ENCODE measurements at regions not wholly inside any gene's neighbourhood (a gene's known extent, or its start where the extent isn't known, plus 50 kb on each side); places are given as distances from the start of the nearest gene placed in this dataset.

DNA sequence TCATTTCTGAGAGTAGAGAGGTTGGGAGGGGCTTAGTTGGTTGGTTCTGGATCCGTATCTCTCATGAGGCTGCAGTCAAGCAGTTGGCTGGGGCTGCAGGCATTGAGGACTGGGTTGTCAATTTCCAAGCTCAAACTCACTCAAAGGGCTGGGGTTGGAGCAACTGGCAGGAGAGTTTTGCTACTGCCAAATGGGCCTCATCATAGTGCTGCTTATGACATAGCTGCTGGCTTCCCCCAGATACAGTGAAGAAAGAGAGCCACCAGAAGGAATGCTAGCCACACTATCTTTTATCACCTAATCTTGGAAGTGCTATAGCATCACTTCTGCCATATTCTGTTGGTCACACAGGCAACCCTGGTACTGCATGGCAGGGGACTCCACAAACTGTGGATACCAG lies 363.5 kb upstream of the USP24 start:
- Histone ChIP-seq H3K36me3 (ENCODE audit: low read depth) (no peaks in the 10 kb centered on the region), H3F3A (ENCODE audit: insufficient read depth) (peaks cover 26% of the 10 kb centered on the region), H3K9me2 (ENCODE audit: insufficient read depth) (no peaks in the 10 kb centered on the region), H3K27me3 (replicated peaks; ENCODE audit: insufficient read depth) (no peaks in the 10 kb centered on the region), H2AFZ (no peak overlapping the region), H3K4me3 (no peak overlapping the region), H3K79me2 (ENCODE audit: insufficient read depth) (no peaks in the 10 kb centered on the region), H3K9me3 (ENCODE audit: low read depth) (no peaks in the 10 kb centered on the region), H3K4me2 (ENCODE audit: unreplicated experiment) (no peak overlapping the region), H3K27ac (no peak overlapping the region), H3K4me1 (ENCODE audit: insufficient read depth) (peaks cover 27% of the 10 kb centered on the region), H3K9ac (no peak overlapping the region), H4K20me1 (ENCODE audit: insufficient read depth) (no peaks in the 10 kb centered on the region)
- no peak for TF ChIP-seq EZH2phosphoT487 (IDR thresholded peaks at IDR 0.05; ENCODE audit: insufficient read depth, low read depth)
- no peak for TF ChIP-seq EZH2 (IDR thresholded peaks at IDR 0.05; ENCODE audit: insufficient read depth, poor library complexity, severe bottlenecking)
- DNase-seq: no peak
- 81 to 96% methylated on average over 1 of the region's 1 CpG for WGBS, 2 experiments (ENCODE audit: low coverage in 1 of 2, low lambda C conversion rate in 2 of 2, missing lambda C conversion rate in 2 of 2)
- in situ Hi-C loops (cut with MboI): no loop called here

GRCh38 chr1:55575571-55576279 lies 360.6 kb upstream of the USP24 start:
- no peak overlapping the region for H3K27ac ChIP-seq
- H3K27me3 ChIP-seq (replicated peaks; ENCODE audit: insufficient read depth): no peaks in the 10 kb centered on the region
- H3K9me3 ChIP-seq (ENCODE audit: low read depth): no peaks in the 10 kb centered on the region
- peak; percentile 17 for DNase-seq
- H3K4me3 ChIP-seq: no peak overlapping the region
- H3K4me2 ChIP-seq (ENCODE audit: unreplicated experiment): no peak overlapping the region
- H4K20me1 ChIP-seq (ENCODE audit: insufficient read depth): no peaks in the 10 kb centered on the region
- no peak overlapping the region for H3K9ac ChIP-seq
- H2AFZ ChIP-seq: no peak overlapping the region
- peaks cover 24% of the 10 kb centered on the region for H3K4me1 ChIP-seq (ENCODE audit: insufficient read depth)
- no peaks in the 10 kb centered on the region for H3K36me3 ChIP-seq (ENCODE audit: low read depth)
- H3K79me2 ChIP-seq (ENCODE audit: insufficient read depth): no peaks in the 10 kb centered on the region
- WGBS, 2 experiments (ENCODE audit: low coverage in 1 of 2, low lambda C conversion rate in 2 of 2, missing lambda C conversion rate in 2 of 2): 72 to 77% methylated on average over 4 of the region's 4 CpGs
- TF ChIP-seq EZH2phosphoT487 (IDR thresholded peaks at IDR 0.05; ENCODE audit: insufficient read depth, low read depth) (no peak), EZH2 (IDR thresholded peaks at IDR 0.05; ENCODE audit: insufficient read depth, poor library complexity, severe bottlenecking) (no peak)
- peaks cover 13% of the 10 kb centered on the region for H3F3A ChIP-seq (ENCODE audit: insufficient read depth)
- in situ Hi-C loops (cut with MboI): no loop called here
- no peaks in the 10 kb centered on the region for H3K9me2 ChIP-seq (ENCODE audit: insufficient read depth)

GRCh38 chr1:55574691-55575225 lies 359.6 kb upstream of the USP24 start:
- in situ Hi-C loops (cut with MboI): no loop called here
- no peak overlapping the region for H3K4me3 ChIP-seq
- no peaks in the 10 kb centered on the region for H3K36me3 ChIP-seq (ENCODE audit: low read depth)
- TF ChIP-seq EZH2phosphoT487 (IDR thresholded peaks at IDR 0.05; ENCODE audit: insufficient read depth, low read depth) (no peak), EZH2 (IDR thresholded peaks at IDR 0.05; ENCODE audit: insufficient read depth, poor library complexity, severe bottlenecking) (no peak)
- no peak overlapping the region for H2AFZ ChIP-seq
- H3K4me2 ChIP-seq (ENCODE audit: unreplicated experiment): no peak overlapping the region
- no peaks in the 10 kb centered on the region for H3K9me3 ChIP-seq (ENCODE audit: low read depth)
- no peaks in the 10 kb centered on the region for H3K27me3 ChIP-seq (replicated peaks; ENCODE audit: insufficient read depth)
- H3F3A ChIP-seq (ENCODE audit: insufficient read depth): 0 out of 2 replicates have a peak, but pooled peaks cover 5% of the 10 kb centered on the region
- no peak overlapping the region for H3K9ac ChIP-seq
- no peaks in the 10 kb centered on the region for H3K9me2 ChIP-seq (ENCODE audit: insufficient read depth)
- no peak for DNase-seq
- no peaks in the 10 kb centered on the region for H4K20me1 ChIP-seq (ENCODE audit: insufficient read depth)
- H3K79me2 ChIP-seq (ENCODE audit: insufficient read depth): no peaks in the 10 kb centered on the region
- WGBS, 2 experiments (ENCODE audit: low coverage in 1 of 2, low lambda C conversion rate in 2 of 2, missing lambda C conversion rate in 2 of 2): 81 to 82% methylated on average over 5 of the region's 5 CpGs
- no peak overlapping the region for H3K27ac ChIP-seq
- H3K4me1 ChIP-seq (ENCODE audit: insufficient read depth): peaks cover 15% of the 10 kb centered on the region

DNA sequence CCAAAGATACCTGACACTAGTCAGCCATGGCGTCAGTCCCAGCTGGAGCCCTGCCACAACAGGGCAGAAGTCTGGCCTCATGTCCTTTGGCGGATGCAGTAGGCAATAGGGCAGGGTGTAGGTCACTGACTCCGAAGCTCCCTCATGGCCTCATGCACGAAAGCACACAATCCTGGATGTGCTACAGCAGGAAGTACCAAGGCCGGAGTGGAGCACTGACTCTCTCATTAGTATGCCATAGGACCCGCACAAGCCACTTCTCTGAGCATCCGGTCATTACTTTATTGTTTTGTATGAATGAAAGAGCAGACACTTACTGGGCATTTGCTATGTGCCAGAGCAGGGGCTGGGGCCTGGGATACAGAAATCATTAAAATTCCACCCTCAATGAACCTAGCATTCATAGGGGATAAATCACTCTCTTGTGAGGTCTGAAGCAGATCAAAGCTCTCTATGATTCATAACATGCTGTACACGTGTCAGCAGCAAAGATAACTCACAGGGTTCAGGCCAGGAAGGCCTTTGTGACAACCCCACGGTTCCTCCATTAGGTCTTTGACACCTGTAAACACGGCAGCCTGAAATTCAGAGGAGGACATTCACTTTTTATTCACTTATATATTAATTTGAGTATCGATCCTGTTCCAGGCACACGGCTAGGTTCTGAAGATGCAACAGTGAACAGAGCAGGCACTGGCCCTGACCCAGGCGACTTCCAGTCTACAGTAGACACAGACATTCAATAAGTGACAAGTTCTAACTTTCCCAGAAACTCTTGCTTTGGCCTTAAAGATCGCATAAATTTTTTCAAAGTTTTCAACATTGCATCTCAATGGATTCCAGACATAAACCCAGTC lies 357.9 kb upstream of the USP24 start:
- TF ChIP-seq EZH2 (IDR thresholded peaks at IDR 0.05; ENCODE audit: insufficient read depth, poor library complexity, severe bottlenecking): no peak
- TF ChIP-seq EZH2phosphoT487 (IDR thresholded peaks at IDR 0.05; ENCODE audit: insufficient read depth, low read depth): no peak
- 56 to 58% methylated on average over 14 of the region's 14 CpGs for WGBS, 2 experiments (ENCODE audit: low coverage in 1 of 2, low lambda C conversion rate in 2 of 2, missing lambda C conversion rate in 2 of 2)
- H3K9ac ChIP-seq: no peak overlapping the region
- H3F3A ChIP-seq (ENCODE audit: insufficient read depth): 0 out of 2 replicates have a peak, but pooled peaks cover 5% of the 10 kb centered on the region
- H3K4me1 ChIP-seq (ENCODE audit: insufficient read depth): peaks cover 10% of the 10 kb centered on the region
- H3K9me3 ChIP-seq (ENCODE audit: low read depth): no peaks in the 10 kb centered on the region
- no peaks in the 10 kb centered on the region for H3K36me3 ChIP-seq (ENCODE audit: low read depth)
- peak; percentile 66 for DNase-seq
- H3K9me2 ChIP-seq (ENCODE audit: insufficient read depth): no peaks in the 10 kb centered on the region
- H3K27ac ChIP-seq: no peak overlapping the region
- H3K4me3 ChIP-seq: no peak overlapping the region
- H4K20me1 ChIP-seq (ENCODE audit: insufficient read depth): no peaks in the 10 kb centered on the region
- 0 out of 2 replicates have a peak overlapping the region, but pooled peaks have one; percentile 7 for H2AFZ ChIP-seq
- H3K4me2 ChIP-seq (ENCODE audit: unreplicated experiment): no peak overlapping the region
- in situ Hi-C loops (cut with MboI): no loop called here
- H3K79me2 ChIP-seq (ENCODE audit: insufficient read depth): no peaks in the 10 kb centered on the region
- H3K27me3 ChIP-seq (replicated peaks; ENCODE audit: insufficient read depth): no peaks in the 10 kb centered on the region
